ENCODE measurements at regions not wholly inside any gene's neighbourhood (a gene's known extent, or its start where the extent isn't known, plus 50 kb on each side); places are given as distances from the start of the nearest gene placed in this dataset.

DNA sequence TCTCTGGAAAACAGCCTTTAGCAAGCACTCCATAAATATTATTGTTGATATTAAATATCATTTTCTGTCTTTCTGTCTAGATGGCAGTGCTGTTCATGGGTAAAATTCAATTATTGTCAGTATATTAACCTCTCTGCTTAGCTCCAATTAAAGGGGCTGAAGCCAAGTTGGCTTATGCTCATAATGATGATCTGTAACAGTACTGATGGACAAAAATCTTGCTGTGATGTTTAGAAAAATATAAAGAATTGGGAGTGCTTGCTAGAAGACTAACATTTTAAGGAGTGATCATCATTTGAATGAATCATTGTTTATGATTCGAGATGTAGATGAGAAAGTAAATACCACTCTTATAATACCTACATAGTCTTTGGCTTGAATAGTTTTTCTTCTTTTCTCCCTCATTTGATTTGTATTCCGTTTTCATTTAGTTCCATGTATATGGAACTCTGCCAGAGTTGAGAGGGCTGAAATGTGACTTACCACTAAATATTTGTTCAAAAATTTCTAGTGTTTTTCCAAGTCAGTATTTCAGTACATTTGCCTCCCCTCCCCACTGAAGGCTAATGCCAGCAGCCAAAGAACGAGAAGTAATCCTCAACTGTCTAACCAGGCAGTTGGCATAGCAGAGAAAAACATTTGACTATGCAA, 538.3 kb downstream of the CSNK1G3 start:
- TF ChIP-seq GATA2 (IDR thresholded peaks at IDR 0.05; ENCODE audit: low read depth, low read length) (no peak), GATA3 (IDR thresholded peaks at IDR 0.05; ENCODE audit: low read depth, low read length) (no peak)

All from SH-SY5Y (cell line).